Tibial nerve (tissue), 4 donors: ENCODE measurements at regions not wholly inside any gene's neighbourhood (a gene's known extent, or its start where the extent isn't known, plus 50 kb on each side); places are given as distances from the start of the nearest gene placed in this dataset.

Experiments used
- DNase-seq, 2 donors: peaks; one replicate each; pipeline ENCODE4 v3.0.0-alpha.2; 2019; ENCODE audit warnings: low spot score in 2 of 2
- H3K27ac ChIP-seq, 4 donors: fragments of 200-600 bp; sonication (generic) in 3 of 4; one replicate each; pipeline ENCODE4 v1.5.1; 2017 to 2019; ENCODE audit warnings: mild to moderate bottlenecking in 1 of 4
- H3K27me3 ChIP-seq, 2 donors: fragments of 200-600 bp; sonication (generic) in 1 of 2; one replicate each; pipeline versions ENCODE4 v1.5.1 to v1.6.0; 2017 to 2019
- H3K36me3 ChIP-seq, 3 donors: fragments of 200-600 bp; sonication (generic); one replicate each; pipeline ENCODE4 v1.5.1; 2018 to 2019
- H3K4me1 ChIP-seq, 4 donors: fragments of 200-600 bp; sonication (generic) in 3 of 4; one replicate each; pipeline ENCODE4 v1.5.1; 2017 to 2019
- H3K4me3 ChIP-seq, 4 donors: fragments of 200-600 bp; sonication (generic) in 3 of 4; one replicate each; pipeline ENCODE4 v1.5.1; 2017 to 2019; ENCODE audit warnings: mild to moderate bottlenecking in 1 of 4, moderate library complexity in 1 of 4
- H3K9me3 ChIP-seq, 4 donors: fragments of 200-600 bp; sonication (generic) in 3 of 4; one replicate each; pipeline ENCODE4 v1.5.1; 2017 to 2019
- EP300 ChIP-seq, 2 donors: sonication (generic); formaldehyde crosslinking; IDR thresholded peaks; one replicate each; pipeline ENCODE4 v1.6.1; 2017; ENCODE audit warnings: antibody characterized with exemption in 2 of 2, mild to moderate bottlenecking in 1 of 2
- POLR2A ChIP-seq, 2 donors: fragments of 450-650 bp; IDR thresholded peaks; one replicate each; pipeline ENCODE4 v1.6.1; 2017; ENCODE audit warnings: antibody characterized with exemption in 2 of 2, mild to moderate bottlenecking in 2 of 2, moderate library complexity in 2 of 2
- WGBS, 2 donors: methylation state at CpG; one replicate each; pipeline ENCODE4 v1.1.5; 2018; 5-methylcytosine and 5-hydroxymethylcytosine counted together
- TF ChIP-seq, protein P1 (sequence below), 5 experiments: fragments of 200-600 bp in 3 of 5; fragments of 450-650 bp in 2 of 5; sonication (generic) in 3 of 5; IDR thresholded peaks; one replicate each; pipeline ENCODE4 v1.5.1; 2016 to 2019; ENCODE audit warnings: antibody characterized with exemption in 5 of 5, mild to moderate bottlenecking in 3 of 5, moderate library complexity in 2 of 5

DNA sequence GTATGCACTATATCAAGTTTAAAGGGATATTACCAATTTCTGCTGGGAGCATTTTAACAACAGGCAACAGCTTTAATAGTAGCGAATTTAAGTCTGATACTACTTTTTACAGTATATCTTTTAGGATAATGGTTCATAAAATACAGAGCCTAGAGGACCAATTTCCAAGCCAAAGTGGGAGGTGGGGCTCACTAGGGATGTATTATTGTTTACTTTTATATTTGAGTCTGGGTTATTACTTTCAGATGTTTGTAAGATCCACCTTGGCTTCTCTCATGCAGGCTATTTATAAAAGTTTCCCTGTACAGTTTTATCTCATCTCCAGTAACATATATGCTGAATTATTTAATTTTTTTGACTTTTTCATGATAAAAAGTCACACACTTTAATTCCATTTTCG lies 242.0 kb downstream of the CMPK2 start:
- no peak overlapping the region for H3K27ac ChIP-seq
- TF ChIP-seq POLR2A (IDR thresholded peaks at IDR 0.05) = no peak
- TF ChIP-seq, protein P1, sequence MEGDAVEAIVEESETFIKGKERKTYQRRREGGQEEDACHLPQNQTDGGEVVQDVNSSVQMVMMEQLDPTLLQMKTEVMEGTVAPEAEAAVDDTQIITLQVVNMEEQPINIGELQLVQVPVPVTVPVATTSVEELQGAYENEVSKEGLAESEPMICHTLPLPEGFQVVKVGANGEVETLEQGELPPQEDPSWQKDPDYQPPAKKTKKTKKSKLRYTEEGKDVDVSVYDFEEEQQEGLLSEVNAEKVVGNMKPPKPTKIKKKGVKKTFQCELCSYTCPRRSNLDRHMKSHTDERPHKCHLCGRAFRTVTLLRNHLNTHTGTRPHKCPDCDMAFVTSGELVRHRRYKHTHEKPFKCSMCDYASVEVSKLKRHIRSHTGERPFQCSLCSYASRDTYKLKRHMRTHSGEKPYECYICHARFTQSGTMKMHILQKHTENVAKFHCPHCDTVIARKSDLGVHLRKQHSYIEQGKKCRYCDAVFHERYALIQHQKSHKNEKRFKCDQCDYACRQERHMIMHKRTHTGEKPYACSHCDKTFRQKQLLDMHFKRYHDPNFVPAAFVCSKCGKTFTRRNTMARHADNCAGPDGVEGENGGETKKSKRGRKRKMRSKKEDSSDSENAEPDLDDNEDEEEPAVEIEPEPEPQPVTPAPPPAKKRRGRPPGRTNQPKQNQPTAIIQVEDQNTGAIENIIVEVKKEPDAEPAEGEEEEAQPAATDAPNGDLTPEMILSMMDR (IDR thresholded peaks at IDR 0.05) = no peak
- TF ChIP-seq EP300 (IDR thresholded peaks at IDR 0.05) = no peak
- DNase-seq = no peak
- H3K4me3 ChIP-seq = no peak overlapping the region
- no peaks in the 10 kb centered on the region for H3K4me1 ChIP-seq
- H3K9me3 ChIP-seq = no peaks in the 10 kb centered on the region
- WGBS, 2 donors = 72 to 75% methylated on average over 2 of the region's 2 CpGs
- no peaks in the 10 kb centered on the region for H3K36me3 ChIP-seq
- no peaks in the 10 kb centered on the region for H3K27me3 ChIP-seq

DNA sequence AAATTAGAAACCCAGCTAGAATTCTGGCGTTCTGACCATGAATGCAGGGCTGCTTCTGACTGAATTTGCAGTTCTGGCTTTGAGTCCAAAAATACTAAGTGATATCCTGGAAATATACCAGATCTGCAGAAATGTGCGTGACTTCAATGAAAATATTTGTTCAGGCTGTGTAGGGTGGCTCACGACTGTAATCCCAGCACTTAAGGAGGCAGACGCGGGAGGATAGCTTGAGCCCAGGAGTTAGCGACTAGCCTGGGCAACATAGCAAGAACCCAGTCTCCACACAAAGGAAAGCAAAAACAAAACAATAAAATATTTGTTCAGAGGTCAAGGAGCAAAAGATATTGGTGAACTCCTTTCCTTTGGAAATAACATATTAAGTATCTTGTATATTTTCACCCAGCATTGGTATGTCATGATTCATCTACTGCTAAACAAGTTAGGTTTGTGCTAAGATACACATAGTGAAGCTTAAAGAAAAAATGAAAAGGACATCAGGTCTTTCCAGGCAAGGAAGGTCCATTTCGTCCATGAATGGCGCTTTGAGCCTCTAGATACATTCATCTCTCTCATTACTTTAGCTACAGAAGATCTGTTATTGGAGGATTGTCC lies 239.2 kb downstream of the CMPK2 start:
- WGBS, 2 donors = 44% methylated on average over 7 to 8 of the region's 8 CpGs
- Histone ChIP-seq H3K36me3 (no peaks in the 10 kb centered on the region), H3K9me3 (no peaks in the 10 kb centered on the region), H3K4me1 (no peaks in the 10 kb centered on the region), H3K27me3 (no peaks in the 10 kb centered on the region), H3K4me3 (no peak overlapping the region), H3K27ac (no peak overlapping the region)
- no peak for DNase-seq
- TF ChIP-seq, protein P1 (IDR thresholded peaks at IDR 0.05) = no peak
- TF ChIP-seq EP300 (IDR thresholded peaks at IDR 0.05) (no peak), POLR2A (IDR thresholded peaks at IDR 0.05) (no peak)

DNA sequence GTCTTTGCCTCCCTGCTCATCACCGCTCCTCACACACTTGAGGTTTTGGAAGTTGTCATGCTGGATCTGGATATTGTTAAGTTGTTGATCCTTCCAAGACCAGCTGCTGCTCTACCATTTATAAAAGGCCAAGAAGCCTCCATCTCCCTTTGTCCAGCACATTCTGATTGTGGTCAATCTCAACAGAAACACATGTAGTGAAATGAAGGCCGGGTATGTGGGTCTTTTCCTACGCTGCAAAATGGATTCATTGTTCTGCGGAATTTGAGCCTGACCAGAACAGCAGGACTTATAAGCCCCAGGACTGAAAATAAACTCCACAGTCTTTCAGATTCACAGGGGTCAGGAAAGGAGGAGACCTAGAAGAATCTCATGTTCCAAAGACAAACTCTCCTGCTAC lies 238.4 kb downstream of the CMPK2 start:
- Histone ChIP-seq H3K27me3 (no peaks in the 10 kb centered on the region), H3K4me3 (no peak overlapping the region), H3K36me3 (no peaks in the 10 kb centered on the region), H3K9me3 (no peaks in the 10 kb centered on the region), H3K4me1 (no peaks in the 10 kb centered on the region), H3K27ac (no peak overlapping the region)
- no peak for TF ChIP-seq POLR2A (IDR thresholded peaks at IDR 0.05)
- no peak for TF ChIP-seq EP300 (IDR thresholded peaks at IDR 0.05)
- TF ChIP-seq, protein P1 (IDR thresholded peaks at IDR 0.05) = no peak
- 60 to 66% methylated on average over 4 of the region's 4 CpGs for WGBS, 2 donors
- DNase-seq = no peak

DNA sequence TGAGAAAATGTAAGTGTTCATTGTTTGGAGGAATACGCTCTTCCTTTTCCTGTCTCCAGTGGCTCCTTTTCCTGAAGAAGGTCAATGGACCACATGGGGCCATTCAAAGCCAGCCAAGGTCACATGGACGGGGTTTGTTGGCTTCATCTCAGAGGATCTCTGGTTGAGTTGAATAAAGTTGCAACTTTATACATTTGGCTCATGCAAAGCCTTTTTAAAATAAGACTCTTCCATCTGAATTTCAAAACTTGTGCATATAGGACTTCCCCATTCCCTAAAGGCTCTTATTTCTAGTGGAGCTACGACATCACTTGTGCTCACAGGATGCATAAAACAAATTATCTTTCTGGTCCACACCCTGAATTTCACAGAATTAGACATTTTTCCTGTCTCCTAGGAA lies 235.5 kb downstream of the CMPK2 start:
- TF ChIP-seq, protein P1 (IDR thresholded peaks at IDR 0.05) = no peak
- TF ChIP-seq POLR2A (IDR thresholded peaks at IDR 0.05) = no peak
- TF ChIP-seq EP300 (IDR thresholded peaks at IDR 0.05) = no peak
- no peaks in the 10 kb centered on the region for H3K27me3 ChIP-seq
- H3K4me3 ChIP-seq = no peak overlapping the region
- H3K4me1 ChIP-seq = no peaks in the 10 kb centered on the region
- H3K36me3 ChIP-seq = no peaks in the 10 kb centered on the region
- H3K27ac ChIP-seq = no peak overlapping the region
- DNase-seq = no peak
- no peaks in the 10 kb centered on the region for H3K9me3 ChIP-seq
- 30 to 34% methylated on average over 3 of the region's 3 CpGs for WGBS, 2 donors

DNA sequence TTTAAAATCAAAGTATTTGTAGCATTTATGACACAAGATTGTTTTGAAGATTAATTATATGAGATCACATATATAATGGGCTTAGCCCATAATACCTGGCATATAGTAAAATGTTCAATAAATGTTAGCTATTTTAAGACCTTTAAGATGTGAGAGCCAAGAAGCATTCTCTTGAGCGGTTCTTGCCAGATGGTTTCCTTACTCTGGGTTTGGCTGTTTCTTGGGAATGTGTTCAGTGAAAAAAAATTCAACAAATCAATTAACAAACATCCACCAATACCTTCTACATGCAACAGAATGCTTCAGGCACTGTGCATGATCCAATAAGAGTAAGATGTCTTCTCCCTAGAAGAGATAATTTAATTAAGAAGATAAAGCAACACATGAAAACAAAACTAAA lies 230.4 kb downstream of the CMPK2 start:
- Histone ChIP-seq H3K4me3 (no peak overlapping the region), H3K4me1 (no peaks in the 10 kb centered on the region), H3K27me3 (no peaks in the 10 kb centered on the region), H3K9me3 (no peaks in the 10 kb centered on the region), H3K27ac (no peak overlapping the region), H3K36me3 (no peaks in the 10 kb centered on the region)
- TF ChIP-seq EP300 (IDR thresholded peaks at IDR 0.05) = no peak
- TF ChIP-seq, protein P1 (IDR thresholded peaks at IDR 0.05) = no peak
- TF ChIP-seq POLR2A (IDR thresholded peaks at IDR 0.05) = no peak
- no peak for DNase-seq
- 73 to 86% methylated on average over 1 of the region's 1 CpG for WGBS, 2 donors
